Peyer's patch (tissue), 4 donors: ENCODE measurements at regions not wholly inside any gene's neighbourhood (a gene's known extent, or its start where the extent isn't known, plus 50 kb on each side); places are given as distances from the start of the nearest gene placed in this dataset.

Source experiments
- DNase-seq, 3 donors: peaks; one replicate each; pipeline ENCODE4 v3.0.0-alpha.2; 2017 to 2019
- H3K27ac ChIP-seq, 4 donors: fragments of 200-600 bp; sonication (generic); one replicate each; pipeline ENCODE4 v1.5.1; 2016 to 2019
- H3K27me3 ChIP-seq, 2 donors: fragments of 200-600 bp; sonication (generic); one replicate each; pipeline ENCODE4 v1.5.1; 2019
- H3K36me3 ChIP-seq, 3 donors: fragments of 200-600 bp; sonication (generic); one replicate each; pipeline ENCODE4 v1.5.1; 2016 to 2019
- H3K4me1 ChIP-seq, 4 donors: fragments of 200-600 bp; sonication (generic); one replicate each; pipeline ENCODE4 v1.5.1; 2016 to 2019
- H3K4me3 ChIP-seq, 4 donors: fragments of 200-600 bp; sonication (generic); 1 replicate in 3 of 4; 2 replicates in 1 of 4; pipeline ENCODE4 v1.5.1; 2016 to 2019; ENCODE audit warnings: mild to moderate bottlenecking in 1 of 4
- H3K9me3 ChIP-seq, 4 donors: fragments of 200-600 bp; sonication (generic); one replicate each; pipeline ENCODE4 v1.5.1; 2016 to 2019; ENCODE audit warnings: mild to moderate bottlenecking in 1 of 4
- CTCF ChIP-seq, 6 experiments: fragments of 450-650 bp in 4 of 6; fragments of 200-600 bp in 2 of 6; sonication (generic) in 1 of 6; IDR thresholded peaks; one replicate each; pipeline ENCODE4 v1.5.1; 2017 to 2019; ENCODE audit warnings: antibody characterized with exemption in 6 of 6, mild to moderate bottlenecking in 3 of 6, moderate library complexity in 1 of 6
- POLR2A ChIP-seq, 2 donors: fragments of 450-650 bp; IDR thresholded peaks; one replicate each; pipeline ENCODE4 v1.5.1; 2017; ENCODE audit warnings: antibody characterized with exemption in 2 of 2, mild to moderate bottlenecking in 2 of 2, moderate library complexity in 2 of 2

- Histone ChIP-seq H3K36me3 (no peaks in the 10 kb centered on the region), H3K9me3 (no peaks in the 10 kb centered on the region), H3K27me3 (no peaks in the 10 kb centered on the region), H3K27ac (no peak overlapping the region), H3K4me3 (no peak overlapping the region), H3K4me1 (no peaks in the 10 kb centered on the region)
- DNase-seq: no peak
- TF ChIP-seq POLR2A (IDR thresholded peaks at IDR 0.05): no peak
- TF ChIP-seq CTCF (IDR thresholded peaks at IDR 0.05): no peak
Measured at GRCh38 chr1:222196736-222197135, 351.2 kb downstream of the HHIPL2 start.

- no peak overlapping the region for H3K4me3 ChIP-seq
- H3K27ac ChIP-seq: no peak overlapping the region
- H3K9me3 ChIP-seq: no peaks in the 10 kb centered on the region
- no peaks in the 10 kb centered on the region for H3K36me3 ChIP-seq
- no peak for TF ChIP-seq POLR2A (IDR thresholded peaks at IDR 0.05)
- no peak for TF ChIP-seq CTCF (IDR thresholded peaks at IDR 0.05)
- no peak for DNase-seq
- no peaks in the 10 kb centered on the region for H3K27me3 ChIP-seq
- H3K4me1 ChIP-seq: no peaks in the 10 kb centered on the region
Measured at GRCh38 chr1:222196288-222196687, 351.6 kb downstream of the HHIPL2 start.

GRCh38 chr1:222195857-222196256 lies 352.0 kb downstream of the HHIPL2 start:
- H3K36me3 ChIP-seq: no peaks in the 10 kb centered on the region
- H3K4me3 ChIP-seq: no peak overlapping the region
- no peaks in the 10 kb centered on the region for H3K4me1 ChIP-seq
- H3K27ac ChIP-seq: no peak overlapping the region
- no peak for DNase-seq
- TF ChIP-seq CTCF (IDR thresholded peaks at IDR 0.05) (no peak), POLR2A (IDR thresholded peaks at IDR 0.05) (no peak)
- no peaks in the 10 kb centered on the region for H3K9me3 ChIP-seq
- no peaks in the 10 kb centered on the region for H3K27me3 ChIP-seq

GRCh38 chr1:222189218-222189617 lies 358.7 kb downstream of the HHIPL2 start:
- TF ChIP-seq POLR2A (IDR thresholded peaks at IDR 0.05) (no peak), CTCF (IDR thresholded peaks at IDR 0.05) (no peak)
- H3K27ac ChIP-seq: no peak overlapping the region
- H3K36me3 ChIP-seq: no peaks in the 10 kb centered on the region
- H3K4me1 ChIP-seq: no peaks in the 10 kb centered on the region
- no peak overlapping the region for H3K4me3 ChIP-seq
- no peak for DNase-seq
- no peaks in the 10 kb centered on the region for H3K27me3 ChIP-seq
- no peaks in the 10 kb centered on the region for H3K9me3 ChIP-seq

- no peaks in the 10 kb centered on the region for H3K27me3 ChIP-seq
- no peak overlapping the region for H3K4me3 ChIP-seq
- TF ChIP-seq CTCF (IDR thresholded peaks at IDR 0.05): no peak
- TF ChIP-seq POLR2A (IDR thresholded peaks at IDR 0.05): no peak
- H3K27ac ChIP-seq: no peak overlapping the region
- no peaks in the 10 kb centered on the region for H3K9me3 ChIP-seq
- no peaks in the 10 kb centered on the region for H3K36me3 ChIP-seq
- H3K4me1 ChIP-seq: no peaks in the 10 kb centered on the region
- DNase-seq: no peak
Measured at GRCh38 chr1:222187566-222188332, 360.2 kb downstream of the HHIPL2 start.
